ENCODE measurements at regions not wholly inside any gene's neighbourhood (a gene's known extent, or its start where the extent isn't known, plus 50 kb on each side); places are given as distances from the start of the nearest gene placed in this dataset.

GRCh38 chr10:58014436-58014835, 253.3 kb downstream of the IPMK start:
- Histone ChIP-seq H3K9ac (no peak overlapping the region), H3K27me3 (ENCODE audit: insufficient read depth, low read depth) (no peaks in the 10 kb centered on the region), H3K27ac (no peak overlapping the region), H3K79me2 (ENCODE audit: insufficient read depth, low read depth) (no peaks in the 10 kb centered on the region), H2AFZ (ENCODE audit: low read depth) (no peak overlapping the region), H3K4me1 (ENCODE audit: low read depth, poor library complexity, severe bottlenecking) (no peaks in the 10 kb centered on the region), H4K20me1 (ENCODE audit: insufficient read depth) (no peaks in the 10 kb centered on the region), H3K4me2 (no peak overlapping the region), H3K4me3 (IDR thresholded peaks at IDR 0.05; ENCODE audit: insufficient read depth, low read depth, low read length) (no peak overlapping the region), H3K36me3 (ENCODE audit: insufficient read depth) (no peaks in the 10 kb centered on the region)
- no peak for TF ChIP-seq CTCF (conservative IDR thresholded peaks at IDR 0.05; ENCODE audit: low read depth, low read length)

GRCh38 chr10:58013406-58013805, 254.3 kb downstream of the IPMK start:
- H3K27ac ChIP-seq: no peak overlapping the region
- TF ChIP-seq CTCF (conservative IDR thresholded peaks at IDR 0.05; ENCODE audit: low read depth, low read length): no peak
- no peak overlapping the region for H2AFZ ChIP-seq (ENCODE audit: low read depth)

GRCh38 chr10:58010073-58010702, 257.5 kb downstream of the IPMK start:
- no peaks in the 10 kb centered on the region for H3K4me1 ChIP-seq (ENCODE audit: low read depth, poor library complexity, severe bottlenecking)
- H4K20me1 ChIP-seq (ENCODE audit: insufficient read depth): no peaks in the 10 kb centered on the region
- no peak overlapping the region for H3K4me2 ChIP-seq
- no peaks in the 10 kb centered on the region for H3K79me2 ChIP-seq (ENCODE audit: insufficient read depth, low read depth)
- H3K27ac ChIP-seq: no peak overlapping the region
- no peak overlapping the region for H3K9ac ChIP-seq
- no peak overlapping the region for H3K4me3 ChIP-seq (IDR thresholded peaks at IDR 0.05; ENCODE audit: insufficient read depth, low read depth, low read length)
- H3K27me3 ChIP-seq (ENCODE audit: insufficient read depth, low read depth): no peaks in the 10 kb centered on the region
- no peaks in the 10 kb centered on the region for H3K36me3 ChIP-seq (ENCODE audit: insufficient read depth)
- no peak for TF ChIP-seq CTCF (conservative IDR thresholded peaks at IDR 0.05; ENCODE audit: low read depth, low read length)
- no peak overlapping the region for H2AFZ ChIP-seq (ENCODE audit: low read depth)

More at GRCh38 chr10:58013406-58013805, 254.3 kb downstream of the IPMK start:
- Histone ChIP-seq H4K20me1 (ENCODE audit: insufficient read depth) (no peaks in the 10 kb centered on the region), H3K9ac (no peak overlapping the region), H3K79me2 (ENCODE audit: insufficient read depth, low read depth) (no peaks in the 10 kb centered on the region), H3K4me2 (no peak overlapping the region), H3K27me3 (ENCODE audit: insufficient read depth, low read depth) (no peaks in the 10 kb centered on the region), H3K4me1 (ENCODE audit: low read depth, poor library complexity, severe bottlenecking) (no peaks in the 10 kb centered on the region), H3K36me3 (ENCODE audit: insufficient read depth) (no peaks in the 10 kb centered on the region), H3K4me3 (IDR thresholded peaks at IDR 0.05; ENCODE audit: insufficient read depth, low read depth, low read length) (no peak overlapping the region)

- no peak overlapping the region for H3K9ac ChIP-seq
- H4K20me1 ChIP-seq (ENCODE audit: insufficient read depth): no peaks in the 10 kb centered on the region
- H3K79me2 ChIP-seq (ENCODE audit: insufficient read depth, low read depth): no peaks in the 10 kb centered on the region
- no peaks in the 10 kb centered on the region for H3K27me3 ChIP-seq (ENCODE audit: insufficient read depth, low read depth)
- H3K4me3 ChIP-seq (IDR thresholded peaks at IDR 0.05; ENCODE audit: insufficient read depth, low read depth, low read length): no peak overlapping the region
- H3K27ac ChIP-seq: no peak overlapping the region
- H3K4me1 ChIP-seq (ENCODE audit: low read depth, poor library complexity, severe bottlenecking): no peaks in the 10 kb centered on the region
- TF ChIP-seq CTCF (conservative IDR thresholded peaks at IDR 0.05; ENCODE audit: low read depth, low read length): no peak
- H3K36me3 ChIP-seq (ENCODE audit: insufficient read depth): no peaks in the 10 kb centered on the region
- no peak overlapping the region for H3K4me2 ChIP-seq
- no peak overlapping the region for H2AFZ ChIP-seq (ENCODE audit: low read depth)
These were observed 263.7 kb downstream of the IPMK start for GRCh38 chr10:58003945-58004344.

All from KMS-11 (cell line).